NOMO-1 (cell line): ENCODE measurements at regions not wholly inside any gene's neighbourhood (a gene's known extent, or its start where the extent isn't known, plus 50 kb on each side); places are given as distances from the start of the nearest gene placed in this dataset.
"Not testable (repeated sequence)": the region's sequence is repeated elsewhere in the genome, so short reads cannot be mapped to it uniquely, and the experiment has no call there.

Source experiments
- DNase-seq, 2 experiments: peaks; one replicate each; lab custom pipeline; 2025; ENCODE audit not compliant: unreplicated experiment in 2 of 2; lab: John Stamatoyannopoulos, UW

- no peak for DNase-seq
These were observed 1466.0 kb upstream of the GOT2 start for GRCh38 chr16:60200161-60200560.

- no peak for DNase-seq
These were observed 1465.0 kb upstream of the GOT2 start for GRCh38 chr16:60199150-60199549.

GRCh38 chr16:60181536-60181935 lies 1447.4 kb upstream of the GOT2 start:
- no peak for DNase-seq

GRCh38 chr16:60180609-60181008 lies 1446.5 kb upstream of the GOT2 start:
- DNase-seq, result no peak

GRCh38 chr16:60170196-60170595 lies 1436.1 kb upstream of the GOT2 start:
- no peak for DNase-seq

GRCh38 chr16:60166111-60166510 lies 1432.0 kb upstream of the GOT2 start:
- no peak for DNase-seq

- DNase-seq, result no peak
These were observed 1417.9 kb upstream of the GOT2 start for GRCh38 chr16:60151987-60152386.

- DNase-seq, result no peak
These were observed 1416.8 kb upstream of the GOT2 start for GRCh38 chr16:60150907-60151306.

GRCh38 chr16:60143348-60143705 lies 1409.2 kb upstream of the GOT2 start:
- no peak for DNase-seq

GRCh38 chr16:60142619-60143347 lies 1408.7 kb upstream of the GOT2 start:
- DNase-seq, result no peak

GRCh38 chr16:60137891-60138290 lies 1403.8 kb upstream of the GOT2 start:
- no peak for DNase-seq

GRCh38 chr16:60127196-60127595 lies 1393.1 kb upstream of the GOT2 start:
- DNase-seq, result no peak

GRCh38 chr16:60126115-60126514 lies 1392.0 kb upstream of the GOT2 start:
- not testable (repeated sequence) for DNase-seq

- DNase-seq, result no peak
These were observed 1389.4 kb upstream of the GOT2 start for GRCh38 chr16:60123392-60124023.

- DNase-seq, result no peak
These were observed 1386.5 kb upstream of the GOT2 start for GRCh38 chr16:60120586-60120985.

GRCh38 chr16:60110531-60110930 lies 1376.4 kb upstream of the GOT2 start:
- DNase-seq, result no peak

- DNase-seq, result no peak
These were observed 1373.8 kb upstream of the GOT2 start for GRCh38 chr16:60107871-60108270.

- DNase-seq, result peak; percentile 0 to 7
These were observed 1373.3 kb upstream of the GOT2 start for GRCh38 chr16:60107437-60107836.

- DNase-seq, result no peak
These were observed 1366.3 kb upstream of the GOT2 start for GRCh38 chr16:60100371-60100770.

GRCh38 chr16:60091529-60091928 lies 1357.4 kb upstream of the GOT2 start:
- DNase-seq, result no peak

GRCh38 chr16:60091071-60091470 lies 1357.0 kb upstream of the GOT2 start:
- no peak for DNase-seq

- no peak for DNase-seq
These were observed 1353.4 kb upstream of the GOT2 start for GRCh38 chr16:60087530-60087929.

- not testable (repeated sequence) for DNase-seq
These were observed 1344.7 kb upstream of the GOT2 start for GRCh38 chr16:60078819-60079218.
